Sigmoid colon (tissue), 4 donors: ENCODE measurements at regions not wholly inside any gene's neighbourhood (a gene's known extent, or its start where the extent isn't known, plus 50 kb on each side); places are given as distances from the start of the nearest gene placed in this dataset.

Experiments
- CTCF ChIP-seq, 4 experiments: fragments of 450-650 bp in 3 of 4; fragments of 200-600 bp in 1 of 4; IDR thresholded peaks; one replicate each; pipeline ENCODE4 v1.5.1; 2016 to 2019; ENCODE audit warnings: antibody characterized with exemption in 4 of 4, mild to moderate bottlenecking in 3 of 4, moderate library complexity in 2 of 4
- EP300 ChIP-seq, 4 donors: sonication (generic); formaldehyde crosslinking; IDR thresholded peaks; one replicate each; pipeline ENCODE4 v1.6.1; 2017; ENCODE audit warnings: antibody characterized with exemption in 4 of 4

GRCh38 chr5:2393556-2393955 is 357.9 kb downstream of the IRX2 start:
- no peak for TF ChIP-seq EP300 (IDR thresholded peaks at IDR 0.05)
- no peak for TF ChIP-seq CTCF (IDR thresholded peaks at IDR 0.05)
